ENCODE measurements at regions not wholly inside any gene's neighbourhood (a gene's known extent, or its start where the extent isn't known, plus 50 kb on each side); places are given as distances from the start of the nearest gene placed in this dataset.

- intact Hi-C loops (cut with DNase I) = no loop called here
Observed at GRCh38 chr2:62383846-62384245, 122.1 kb downstream of the TMEM17 start.

GRCh38 chr2:62382757-62383156 is 123.2 kb downstream of the TMEM17 start:
- H3K9me3 ChIP-seq = no peaks in the 10 kb centered on the region
- no peaks in the 10 kb centered on the region for H3K4me1 ChIP-seq
- TF ChIP-seq POLR2AphosphoS5 (IDR thresholded peaks at IDR 0.05; ENCODE audit: insufficient read depth in 1 of 2, low read depth in 1 of 2) (no peak), CTCF (IDR thresholded peaks at IDR 0.05) (no peak), POLR2A (IDR thresholded peaks at IDR 0.05) (no peak)
- DNase-seq (ENCODE audit: extremely low spot score in 2 of 2) = no peak
- H3K27me3 ChIP-seq = no peaks in the 10 kb centered on the region
- no peaks in the 10 kb centered on the region for H3K36me3 ChIP-seq
- H3K4me3 ChIP-seq = no peak overlapping the region
- intact Hi-C loops (cut with DNase I) = no loop called here
- H3K27ac ChIP-seq = no peak overlapping the region

More at GRCh38 chr2:62383846-62384245, 122.1 kb downstream of the TMEM17 start:
- Histone ChIP-seq H3K27ac (no peak overlapping the region), H3K9me3 (no peaks in the 10 kb centered on the region), H3K4me1 (no peaks in the 10 kb centered on the region), H3K4me3 (no peak overlapping the region), H3K27me3 (no peaks in the 10 kb centered on the region), H3K36me3 (no peaks in the 10 kb centered on the region)
- no peak for DNase-seq (ENCODE audit: extremely low spot score in 2 of 2)
- no peak for TF ChIP-seq POLR2AphosphoS5 (IDR thresholded peaks at IDR 0.05; ENCODE audit: insufficient read depth in 1 of 2, low read depth in 1 of 2)
- no peak for TF ChIP-seq CTCF (IDR thresholded peaks at IDR 0.05)
- no peak for TF ChIP-seq POLR2A (IDR thresholded peaks at IDR 0.05)

GRCh38 chr2:62382122-62382521 is 123.9 kb downstream of the TMEM17 start:
- no peak for DNase-seq (ENCODE audit: extremely low spot score in 2 of 2)
- intact Hi-C loops (cut with DNase I) = no loop called here
- Histone ChIP-seq H3K9me3 (no peaks in the 10 kb centered on the region), H3K4me1 (no peaks in the 10 kb centered on the region), H3K36me3 (no peaks in the 10 kb centered on the region), H3K27ac (no peak overlapping the region), H3K4me3 (no peak overlapping the region), H3K27me3 (no peaks in the 10 kb centered on the region)
- TF ChIP-seq POLR2AphosphoS5 (IDR thresholded peaks at IDR 0.05; ENCODE audit: insufficient read depth in 1 of 2, low read depth in 1 of 2) = no peak
- no peak for TF ChIP-seq POLR2A (IDR thresholded peaks at IDR 0.05)
- no peak for TF ChIP-seq CTCF (IDR thresholded peaks at IDR 0.05)

- no peak for DNase-seq (ENCODE audit: extremely low spot score in 2 of 2)
- Histone ChIP-seq H3K9me3 (no peaks in the 10 kb centered on the region), H3K36me3 (no peaks in the 10 kb centered on the region), H3K27me3 (no peaks in the 10 kb centered on the region), H3K27ac (no peak overlapping the region), H3K4me3 (no peak overlapping the region), H3K4me1 (no peaks in the 10 kb centered on the region)
- intact Hi-C loops (cut with DNase I) = no loop called here
- no peak for TF ChIP-seq POLR2AphosphoS5 (IDR thresholded peaks at IDR 0.05; ENCODE audit: insufficient read depth in 1 of 2, low read depth in 1 of 2)
- no peak for TF ChIP-seq POLR2A (IDR thresholded peaks at IDR 0.05)
- TF ChIP-seq CTCF (IDR thresholded peaks at IDR 0.05) = no peak
Observed at GRCh38 chr2:62381656-62382055, 124.3 kb downstream of the TMEM17 start.

GRCh38 chr2:62379566-62379965 is 126.4 kb downstream of the TMEM17 start:
- TF ChIP-seq POLR2A (IDR thresholded peaks at IDR 0.05) (no peak), CTCF (IDR thresholded peaks at IDR 0.05) (no peak), POLR2AphosphoS5 (IDR thresholded peaks at IDR 0.05; ENCODE audit: insufficient read depth in 1 of 2, low read depth in 1 of 2) (no peak)
- Histone ChIP-seq H3K27ac (no peak overlapping the region), H3K36me3 (no peaks in the 10 kb centered on the region), H3K27me3 (no peaks in the 10 kb centered on the region), H3K4me3 (no peak overlapping the region), H3K4me1 (no peaks in the 10 kb centered on the region), H3K9me3 (no peaks in the 10 kb centered on the region)
- intact Hi-C loops (cut with DNase I) = no loop called here
- no peak for DNase-seq (ENCODE audit: extremely low spot score in 2 of 2)
